Lung (tissue), 11 donors: ENCODE measurements at regions not wholly inside any gene's neighbourhood (a gene's known extent, or its start where the extent isn't known, plus 50 kb on each side); places are given as distances from the start of the nearest gene placed in this dataset.
"Not testable (repeated sequence)": the region's sequence is repeated elsewhere in the genome, so short reads cannot be mapped to it uniquely, and the experiment has no call there.

Source experiments
- ATAC-seq: fragments of 200-7000 bp; cut with Tn5 transposase; one replicate; pipeline ENCODE4 v1.9.1; 2020; ENCODE audit warnings: moderate number of reproducible peaks; ENCODE audit not compliant: insufficient read depth, low FRiP score
- DNase-seq, 3 donors: peaks; one replicate each; pipeline ENCODE4 v3.0.0-alpha.2; 2013 to 2017
- H3K27ac ChIP-seq, 2 donors: one replicate each; pipeline ENCODE4 v1.5.1; 2013; ENCODE audit warnings: mild to moderate bottlenecking in 2 of 2, moderate library complexity in 2 of 2, control low read depth in 1 of 2, inconsistent platforms in 1 of 2, low read depth in 1 of 2, low read length in 1 of 2
- H3K27me3 ChIP-seq, 3 donors: one replicate each; pipeline ENCODE4 v1.5.1; 2013; ENCODE audit warnings: low read length in 2 of 3; ENCODE audit not compliant: control insufficient read depth in 3 of 3, insufficient read depth in 3 of 3
- H3K36me3 ChIP-seq, 4 donors: one replicate each; pipeline ENCODE4 v1.5.1; 2013; ENCODE audit warnings: low read length in 4 of 4, mild to moderate bottlenecking in 1 of 4, moderate library complexity in 1 of 4; ENCODE audit not compliant: control insufficient read depth in 4 of 4, insufficient read depth in 4 of 4
- H3K4me1 ChIP-seq, 5 donors: one replicate each; pipeline ENCODE4 v1.5.1; 2013; ENCODE audit warnings: low read length in 5 of 5, mild to moderate bottlenecking in 2 of 5, moderate library complexity in 1 of 5; ENCODE audit not compliant: control insufficient read depth in 5 of 5, insufficient read depth in 5 of 5
- H3K4me3 ChIP-seq: one replicate; pipeline ENCODE4 v1.5.1; 2013; ENCODE audit warnings: mild to moderate bottlenecking, control low read depth, moderate library complexity
- H3K9ac ChIP-seq, 2 donors: one replicate each; pipeline ENCODE4 v1.5.1; 2013; ENCODE audit warnings: low read length in 2 of 2, control low read depth in 1 of 2; ENCODE audit not compliant: insufficient read depth in 1 of 2
- H3K9me3 ChIP-seq, 4 donors: one replicate each; pipeline ENCODE4 v1.5.1; 2013; ENCODE audit warnings: low read length in 3 of 4, mild to moderate bottlenecking in 1 of 4, moderate library complexity in 1 of 4; ENCODE audit not compliant: control insufficient read depth in 4 of 4, insufficient read depth in 3 of 4
- CTCF ChIP-seq: IDR thresholded peaks from 2 replicates; pipeline ENCODE4 v1.5.1; 2012; ENCODE audit warnings: mild to moderate bottlenecking; ENCODE audit errors: control extremely low read depth, extremely low read depth
- WGBS, 2 donors: extraction: QIAGEN DNeasy Blood & Tissue Kit; methylation state at CpG; one replicate each; pipeline ENCODE4 v1.1.7; 2013; 5-methylcytosine and 5-hydroxymethylcytosine counted together
- donor health status: control.
- donor health status: control.
- donor health status: Bipolar disorder and iron deficiency.
- donor health status: healthy.
- donor health status: DM: yes; HTN: yes; CAD: no.

GRCh38 chr5:7157083-7157482 lies 238.9 kb upstream of the ADCY2 start:
- ATAC-seq (no peak), DNase-seq (no peak)
- H3K9ac ChIP-seq, result no peak overlapping the region
- no peaks in the 10 kb centered on the region for H3K4me1 ChIP-seq
- no peaks in the 10 kb centered on the region for H3K27me3 ChIP-seq
- no peak for TF ChIP-seq CTCF
- H3K27ac ChIP-seq, result no peak overlapping the region
- H3K9me3 ChIP-seq, result peaks cover 0 to 3% (median 2%) of the 10 kb centered on the region in 4 donors
- no peak overlapping the region for H3K4me3 ChIP-seq
- no peaks in the 10 kb centered on the region for H3K36me3 ChIP-seq

DNA sequence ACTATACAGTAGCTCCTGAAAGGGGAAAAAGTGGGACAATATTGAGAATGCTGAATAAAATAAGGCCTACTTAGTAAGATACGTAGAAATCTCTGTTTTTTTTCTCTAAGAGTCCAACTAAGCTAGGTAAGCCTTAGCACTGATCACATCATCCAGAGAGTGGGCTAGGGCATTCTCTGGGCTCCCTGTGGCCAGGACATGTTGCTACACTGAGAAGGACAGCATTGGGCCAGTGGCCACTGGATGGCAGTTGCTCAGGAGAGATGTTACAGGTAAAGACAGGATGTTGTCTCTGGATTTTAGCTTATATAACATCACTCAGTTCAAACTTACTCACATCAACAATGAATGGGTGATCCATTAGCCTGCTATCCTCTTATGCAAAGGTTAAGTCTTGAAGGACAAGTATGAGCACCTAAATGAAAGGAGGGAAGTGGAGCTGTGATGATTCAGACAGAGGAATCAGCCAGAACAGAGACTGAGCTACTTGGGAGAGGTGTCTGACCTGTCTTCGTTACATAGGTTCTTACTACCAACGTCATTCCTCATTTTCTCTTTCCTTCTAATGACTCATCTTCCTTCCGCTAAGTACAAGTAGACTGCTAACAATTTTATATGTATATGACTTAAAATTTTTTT lies 226.6 kb upstream of the ADCY2 start:
- Histone ChIP-seq H3K4me3 (no peak overlapping the region), H3K27me3 (no peaks in the 10 kb centered on the region), H3K9me3 (peaks cover 0 to 1% (median 0%) of the 10 kb centered on the region in 4 donors), H3K36me3 (no peaks in the 10 kb centered on the region), H3K27ac (no peak overlapping the region), H3K4me1 (no peaks in the 10 kb centered on the region), H3K9ac (no peak overlapping the region)
- no peak for DNase-seq
- ATAC-seq, result no peak
- TF ChIP-seq CTCF, result no peak
- 76 to 86% methylated on average over 4 of the region's 4 CpGs for WGBS, 2 donors

GRCh38 chr5:7170785-7171184 lies 225.2 kb upstream of the ADCY2 start:
- H3K9me3 ChIP-seq, DNase-seq, H3K27me3 ChIP-seq, ATAC-seq, H3K9ac ChIP-seq, H3K4me3 ChIP-seq, H3K27ac ChIP-seq, H3K36me3 ChIP-seq, H3K4me1 ChIP-seq: not testable (repeated sequence)
- WGBS, 2 donors, result 66 to 71% methylated on average over 16 of the region's 16 CpGs

DNA sequence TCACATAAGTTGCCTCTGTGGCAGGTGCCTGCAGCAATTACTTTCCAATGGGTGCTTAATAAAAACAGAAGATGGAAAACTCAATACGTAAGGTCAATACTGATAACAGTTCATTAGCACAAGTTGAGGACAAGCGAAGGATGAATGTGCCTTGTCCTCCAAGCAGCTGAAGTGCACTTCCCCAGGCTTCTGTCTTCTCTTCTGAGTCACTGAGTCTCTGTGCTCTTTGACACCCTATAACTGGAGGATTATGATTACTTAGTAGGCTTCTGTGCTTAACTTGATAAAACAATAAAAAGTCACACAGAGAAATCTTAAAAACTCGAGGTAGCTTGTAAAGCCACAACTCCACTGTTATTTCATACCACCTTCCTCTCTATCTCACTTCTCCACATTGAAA lies 216.6 kb upstream of the ADCY2 start:
- no peaks in the 10 kb centered on the region for H3K27me3 ChIP-seq
- TF ChIP-seq CTCF, result no peak

More for the DNA sequence above, 216.6 kb upstream of the ADCY2 start:
- Histone ChIP-seq H3K4me1 (no peaks in the 10 kb centered on the region), H3K4me3 (no peak overlapping the region), H3K27ac (no peak overlapping the region), H3K9ac (no peak overlapping the region), H3K36me3 (no peaks in the 10 kb centered on the region), H3K9me3 (no peaks in the 10 kb centered on the region)
- ATAC-seq (no peak), DNase-seq (no peak)
- WGBS, 2 donors, result 64 to 75% methylated on average over 3 of the region's 3 CpGs
